Neuronal stem cell (in vitro differentiated cells): ENCODE measurements at regions not wholly inside any gene's neighbourhood (a gene's known extent, or its start where the extent isn't known, plus 50 kb on each side); places are given as distances from the start of the nearest gene placed in this dataset.

ENCODE experiments used
- DNase-seq: peaks from one replicate; pipeline ENCODE4 v3.0.0-alpha.2; 2013; ENCODE audit warnings: low spot score
- H2AFZ ChIP-seq: one replicate; pipeline ENCODE4 v1.6.1; 2013; ENCODE audit warnings: mild to moderate bottlenecking, low read length, inconsistent platforms
- H2AK5ac ChIP-seq: 2 replicates; pipeline ENCODE4 v1.6.1; 2013; ENCODE audit warnings: low read depth, mild to moderate bottlenecking, inconsistent platforms, low read length, moderate library complexity, mixed read lengths
- H2BK120ac ChIP-seq: 2 replicates; pipeline ENCODE4 v1.6.1; 2013; ENCODE audit warnings: low read depth, mild to moderate bottlenecking, inconsistent platforms, low read length, moderate library complexity, mixed read lengths
- H2BK12ac ChIP-seq: one replicate; pipeline ENCODE4 v1.6.1; 2013; ENCODE audit warnings: low read length, inconsistent platforms
- H2BK15ac ChIP-seq: 2 replicates; pipeline ENCODE4 v1.6.1; 2013; ENCODE audit warnings: mild to moderate bottlenecking, low read length, inconsistent platforms, mixed read lengths
- H2BK5ac ChIP-seq: one replicate; pipeline ENCODE4 v1.6.1; 2013; ENCODE audit warnings: inconsistent platforms, mild to moderate bottlenecking, low read length, moderate library complexity
- H3K14ac ChIP-seq: one replicate; pipeline ENCODE4 v1.6.1; 2013; ENCODE audit warnings: low read length, inconsistent platforms
- H3K18ac ChIP-seq: 2 replicates; pipeline ENCODE4 v1.6.1; 2013; ENCODE audit warnings: low read length, inconsistent platforms
- H3K23ac ChIP-seq: 2 replicates; pipeline ENCODE4 v1.6.1; 2013; ENCODE audit warnings: low read depth, mild to moderate bottlenecking, mixed read lengths, low read length, inconsistent platforms; ENCODE audit not compliant: poor library complexity
- H3K27ac ChIP-seq: replicated peaks from 3 replicates; pipeline ENCODE4 v1.5.1; 2013; ENCODE audit warnings: low read length, inconsistent platforms
- H3K27me3 ChIP-seq, 3 experiments: 2 replicates each; pipeline ENCODE4 v1.6.1; 2013; ENCODE audit warnings: low read length in 3 of 3, mild to moderate bottlenecking in 2 of 3, inconsistent platforms in 1 of 3, low read depth in 1 of 3, mixed read lengths in 1 of 3, moderate library complexity in 1 of 3; ENCODE audit not compliant: control insufficient read depth in 3 of 3, insufficient read depth in 3 of 3
- H3K36me3 ChIP-seq, 2 donors: replicated peaks in 1 of 2; 2 replicates each; pipeline ENCODE4 v1.6.1; 2013; ENCODE audit warnings: low read length in 2 of 2; ENCODE audit not compliant: control insufficient read depth in 2 of 2, insufficient read depth in 2 of 2
- H3K4ac ChIP-seq: 2 replicates; pipeline ENCODE4 v1.6.1; 2013; ENCODE audit warnings: inconsistent platforms, mild to moderate bottlenecking, low read length, moderate library complexity
- H3K4me1 ChIP-seq, 2 donors: 1 replicate in 1 of 2; 2 replicates in 1 of 2; pipeline ENCODE4 v1.6.1; 2013; ENCODE audit warnings: low read length in 2 of 2, low read depth in 1 of 2; ENCODE audit not compliant: control insufficient read depth in 2 of 2, insufficient read depth in 1 of 2
- H3K4me2 ChIP-seq: one replicate; pipeline ENCODE4 v1.6.1; 2013; ENCODE audit warnings: mild to moderate bottlenecking, low read length, inconsistent platforms; ENCODE audit not compliant: insufficient read depth, poor library complexity, severe bottlenecking
- H3K4me3 ChIP-seq, 2 donors: 2 replicates each; pipeline ENCODE4 v1.5.1; 2013; ENCODE audit warnings: low read length in 2 of 2, mild to moderate bottlenecking in 2 of 2, inconsistent platforms in 1 of 2, moderate library complexity in 1 of 2
- H3K79me1 ChIP-seq: one replicate; pipeline ENCODE4 v1.6.1; 2013; ENCODE audit warnings: low read depth, mild to moderate bottlenecking, inconsistent platforms, low read length, moderate library complexity
- H3K9ac ChIP-seq: one replicate; pipeline ENCODE4 v1.6.1; 2013; ENCODE audit warnings: mild to moderate bottlenecking, low read depth, low read length, inconsistent platforms; ENCODE audit not compliant: poor library complexity
- H3K9me3 ChIP-seq, 2 donors: replicated peaks in 1 of 2; 2 replicates each; pipeline versions ENCODE3 to v1.6.1; 2013; ENCODE audit warnings: low read length in 2 of 2, mild to moderate bottlenecking in 2 of 2, inconsistent platforms in 1 of 2, low read depth in 1 of 2, mixed read lengths in 1 of 2, moderate library complexity in 1 of 2; ENCODE audit not compliant: control insufficient read depth in 2 of 2, insufficient read depth in 1 of 2
- H4K8ac ChIP-seq: one replicate; pipeline ENCODE4 v1.6.1; 2013; ENCODE audit warnings: low read depth, mild to moderate bottlenecking, inconsistent platforms, low read length, moderate library complexity
- H4K91ac ChIP-seq: one replicate; pipeline ENCODE4 v1.6.1; 2013; ENCODE audit warnings: low read length, low read depth, mild to moderate bottlenecking, inconsistent platforms; ENCODE audit not compliant: poor library complexity
- WGBS, 2 donors: extraction: QIAGEN DNeasy Blood & Tissue Kit; methylation state at CpG; one replicate each; pipeline ENCODE4 v1.1.7; 2013; ENCODE audit warnings: missing lambda C conversion rate in 2 of 2, mixed read lengths in 1 of 2; ENCODE audit not compliant: insufficient read length in 2 of 2, insufficient replicate concordance in 1 of 2; ENCODE audit errors: extremely low coverage in 2 of 2; 5-methylcytosine and 5-hydroxymethylcytosine counted together

- Histone ChIP-seq H2BK120ac (no peak overlapping the region), H2BK15ac (no peak overlapping the region), H4K91ac (no peak overlapping the region), H4K8ac (no peak overlapping the region), H2BK5ac (no peak overlapping the region), H3K4me1 (peaks cover 0 to 7% of the 10 kb centered on the region in 2 donors), H3K79me1 (no peaks in the 10 kb centered on the region), H3K36me3 (no peaks in the 10 kb centered on the region), H2AFZ (peak overlapping the region; percentile 13), H3K9me3 (no peaks in the 10 kb centered on the region), H3K4ac (no peak overlapping the region), H3K4me3 (no peak overlapping the region), H3K9ac (no peak overlapping the region), H3K4me2 (no peak overlapping the region), H2AK5ac (no peak overlapping the region), H2BK12ac (no peak overlapping the region), H3K27ac (no peak overlapping the region), H3K23ac (no peak overlapping the region), H3K18ac (no peak overlapping the region), H3K14ac (no peak overlapping the region), H3K27me3 (no peaks in the 10 kb centered on the region)
- no peak for DNase-seq
- no CpG with 5 or more reads among the region's 2 CpGs for WGBS, 2 donors
Measured at GRCh38 chr7:115087437-115087836, 165.5 kb downstream of the MDFIC start.

DNA sequence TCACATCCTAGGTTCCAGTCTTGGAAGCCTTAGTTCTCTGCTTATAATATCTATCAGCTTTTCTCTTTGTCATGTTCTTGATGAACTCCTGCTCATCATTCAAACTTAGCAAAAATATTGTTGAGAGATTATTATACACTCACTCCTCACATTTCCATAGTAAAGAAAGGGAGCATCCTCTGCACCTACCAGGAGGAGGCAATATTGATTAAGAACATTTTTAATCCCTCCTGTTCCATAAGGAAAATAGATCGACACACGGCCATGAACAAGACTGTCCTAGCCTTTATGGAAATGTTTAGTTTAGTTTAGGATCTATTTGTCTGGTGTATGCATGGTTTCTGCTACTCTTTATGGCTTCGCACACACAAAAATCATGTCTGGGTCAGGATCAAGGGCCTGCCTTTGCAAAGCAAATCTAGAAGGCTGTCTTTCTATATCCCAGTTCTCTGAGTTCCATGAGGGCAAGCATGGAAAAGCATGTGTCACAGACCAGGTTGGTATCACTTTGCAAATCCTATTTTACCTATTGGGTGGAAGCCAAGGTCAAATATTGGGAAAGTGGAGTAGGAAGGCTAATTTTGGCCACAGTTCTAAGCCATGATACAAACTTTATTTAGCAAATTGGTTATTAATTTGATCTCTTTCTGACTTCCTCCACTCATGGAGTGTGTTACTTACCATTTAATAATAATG, 164.4 kb downstream of the MDFIC start:
- Histone ChIP-seq H4K91ac (no peak overlapping the region), H3K18ac (no peak overlapping the region), H3K9me3 (no peaks in the 10 kb centered on the region), H3K27me3 (no peaks in the 10 kb centered on the region), H3K27ac (no peak overlapping the region), H3K4me1 (peaks cover 0 to 7% of the 10 kb centered on the region in 2 donors), H2BK5ac (no peak overlapping the region), H3K4me2 (no peak overlapping the region), H3K23ac (no peak overlapping the region), H3K9ac (no peak overlapping the region), H2BK15ac (no peak overlapping the region), H2AK5ac (no peak overlapping the region), H3K79me1 (no peaks in the 10 kb centered on the region), H3K4me3 (no peak overlapping the region), H3K14ac (no peak overlapping the region), H4K8ac (no peak overlapping the region), H3K36me3 (no peaks in the 10 kb centered on the region), H2BK120ac (no peak overlapping the region), H3K4ac (no peak overlapping the region), H2AFZ (no peak overlapping the region), H2BK12ac (no peak overlapping the region)
- no CpG with 5 or more reads among the region's 3 CpGs for whole genome bisulfite sequencing, 2 donors
- no peak for DNase-seq

DNA sequence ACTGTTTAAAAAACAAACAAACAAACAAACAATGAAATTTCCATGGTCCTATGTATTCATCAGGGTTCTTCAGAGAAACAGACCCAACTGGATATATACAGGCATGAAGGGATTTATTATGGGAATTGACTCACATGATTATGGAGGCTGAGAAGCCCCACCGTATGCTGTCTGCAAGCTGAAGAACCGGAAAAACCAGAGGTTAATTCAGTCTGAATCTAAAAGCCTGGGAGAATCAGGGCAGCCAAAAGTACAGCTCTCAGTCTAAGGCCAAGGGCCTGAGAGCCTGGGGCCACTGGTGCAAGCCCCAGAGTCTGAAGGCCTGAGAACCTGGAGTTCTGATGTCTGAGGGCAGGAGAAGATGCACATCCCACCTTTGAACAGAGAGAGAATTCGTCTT, 163.5 kb downstream of the MDFIC start:
- no peak overlapping the region for H4K8ac ChIP-seq
- H3K36me3 ChIP-seq, result no peaks in the 10 kb centered on the region
- no peaks in the 10 kb centered on the region for H3K9me3 ChIP-seq
- no peak overlapping the region for H3K4me2 ChIP-seq
- no peak overlapping the region for H3K4ac ChIP-seq
- no peak overlapping the region for H2AK5ac ChIP-seq
- no peak overlapping the region for H2BK12ac ChIP-seq
- no peak overlapping the region for H3K23ac ChIP-seq
- whole genome bisulfite sequencing, 2 donors, result no CpG with 5 or more reads among the region's 3 CpGs
- H4K91ac ChIP-seq, result no peak overlapping the region
- no peak overlapping the region for H3K4me3 ChIP-seq
- H3K18ac ChIP-seq, result no peak overlapping the region
- no peak overlapping the region for H3K9ac ChIP-seq
- H2BK120ac ChIP-seq, result no peak overlapping the region
- H3K27me3 ChIP-seq, result no peaks in the 10 kb centered on the region
- H3K27ac ChIP-seq, result no peak overlapping the region
- no peak overlapping the region for H2BK15ac ChIP-seq
- H3K79me1 ChIP-seq, result no peaks in the 10 kb centered on the region
- no peak overlapping the region for H3K14ac ChIP-seq
- peaks cover 0 to 7% of the 10 kb centered on the region in 2 donors for H3K4me1 ChIP-seq
- H2AFZ ChIP-seq, result no peak overlapping the region
- no peak for DNase-seq
- no peak overlapping the region for H2BK5ac ChIP-seq

- Histone ChIP-seq H3K18ac (no peak overlapping the region), H3K9me3 (no peaks in the 10 kb centered on the region), H3K23ac (no peak overlapping the region), H2BK5ac (no peak overlapping the region), H4K8ac (no peak overlapping the region), H3K4me3 (no peak overlapping the region), H3K27ac (no peak overlapping the region), H2BK12ac (no peak overlapping the region), H3K9ac (no peak overlapping the region), H2AFZ (no peak overlapping the region), H2BK15ac (no peak overlapping the region), H2AK5ac (no peak overlapping the region), H3K4ac (no peak overlapping the region), H3K4me1 (peaks cover 0 to 8% of the 10 kb centered on the region in 2 donors), H4K91ac (no peak overlapping the region), H3K14ac (no peak overlapping the region), H3K27me3 (no peaks in the 10 kb centered on the region), H3K79me1 (no peaks in the 10 kb centered on the region), H3K4me2 (no peak overlapping the region), H2BK120ac (no peak overlapping the region), H3K36me3 (no peaks in the 10 kb centered on the region)
- WGBS, 2 donors, result no CpG with 5 or more reads among the region's 4 CpGs
- no peak for DNase-seq
Measured at GRCh38 chr7:115083935-115084334, 162.0 kb downstream of the MDFIC start.
